Testis (tissue), 2 donors: ENCODE measurements at regions not wholly inside any gene's neighbourhood (a gene's known extent, or its start where the extent isn't known, plus 50 kb on each side); places are given as distances from the start of the nearest gene placed in this dataset.

Source experiments
- DNase-seq: peaks from one replicate; pipeline ENCODE4 v3.0.0-alpha.2; 2019
- H3K27ac ChIP-seq, 2 donors: fragments of 200-600 bp; sonication (generic); one replicate each; pipeline ENCODE4 v1.5.1; 2019
- H3K27me3 ChIP-seq: fragments of 200-600 bp; sonication (generic); one replicate; pipeline ENCODE4 v1.5.1; 2019
- H3K36me3 ChIP-seq: fragments of 200-600 bp; sonication (generic); one replicate; pipeline ENCODE4 v1.5.1; 2017; ENCODE audit warnings: low read depth; ENCODE audit errors: missing control alignments
- H3K4me1 ChIP-seq: fragments of 200-600 bp; sonication (generic); one replicate; pipeline ENCODE4 v1.5.1; 2019
- H3K4me3 ChIP-seq, 2 donors: fragments of 200-600 bp; sonication (generic); one replicate each; pipeline ENCODE4 v1.5.1; 2017 to 2019
- H3K9me3 ChIP-seq: fragments of 200-600 bp; sonication (generic); one replicate; pipeline ENCODE4 v1.5.1; 2017
- CTCF ChIP-seq, 3 experiments: fragments of 450-650 bp in 2 of 3; fragments of 200-600 bp in 1 of 3; sonication (generic) in 1 of 3; IDR thresholded peaks; one replicate each; pipeline ENCODE4 v1.5.1; 2016 to 2019; ENCODE audit warnings: antibody characterized with exemption in 3 of 3, mild to moderate bottlenecking in 2 of 3, moderate library complexity in 1 of 3
- POLR2A ChIP-seq: fragments of 450-650 bp; IDR thresholded peaks from one replicate; pipeline ENCODE4 v1.6.1; 2017; ENCODE audit warnings: antibody characterized with exemption, mild to moderate bottlenecking, moderate library complexity
- WGBS, 2 donors: methylation state at CpG; one replicate each; pipeline ENCODE4 v1.1.5; 2018; 5-methylcytosine and 5-hydroxymethylcytosine counted together
- intact Hi-C: fragments of 100-400 bp; cut with DNase I; formaldehyde crosslinking; loops from one replicate; pipeline ENCODE4 v1.15.1; 2023; ENCODE audit warnings: low total_unique reads

- WGBS, 2 donors = 73 to 83% methylated on average over 10 to 11 of the region's 11 CpGs
These were observed 225.3 kb upstream of the B3GAT1 start for GRCh38 chr11:134637091-134638015.

GRCh38 chr11:134636071-134636470 is 224.0 kb upstream of the B3GAT1 start:
- whole genome bisulfite sequencing, 2 donors = 80 to 82% methylated on average over 12 of the region's 12 CpGs
- Histone ChIP-seq H3K36me3 (no peaks in the 10 kb centered on the region), H3K27ac (no peak overlapping the region), H3K9me3 (no peaks in the 10 kb centered on the region), H3K27me3 (no peaks in the 10 kb centered on the region), H3K4me3 (no peak overlapping the region), H3K4me1 (no peaks in the 10 kb centered on the region)
- intact Hi-C loops = no loop called here
- TF ChIP-seq POLR2A (no peak), CTCF (IDR thresholded peaks at IDR 0.05) (no peak)
- DNase-seq = no peak

More at GRCh38 chr11:134637091-134638015, 225.3 kb upstream of the B3GAT1 start:
- no peak overlapping the region for H3K27ac ChIP-seq
- H3K27me3 ChIP-seq = no peaks in the 10 kb centered on the region
- no peaks in the 10 kb centered on the region for H3K36me3 ChIP-seq
- intact Hi-C loops = no loop called here
- TF ChIP-seq CTCF (IDR thresholded peaks at IDR 0.05) = no peak
- no peak for TF ChIP-seq POLR2A
- no peak overlapping the region for H3K4me3 ChIP-seq
- DNase-seq = no peak
- H3K4me1 ChIP-seq = no peaks in the 10 kb centered on the region
- H3K9me3 ChIP-seq = no peaks in the 10 kb centered on the region

GRCh38 chr11:134634897-134635831 is 223.1 kb upstream of the B3GAT1 start:
- no peak for DNase-seq
- no peaks in the 10 kb centered on the region for H3K36me3 ChIP-seq
- 67 to 69% methylated on average over 21 to 22 of the region's 22 CpGs for WGBS, 2 donors
- no peaks in the 10 kb centered on the region for H3K9me3 ChIP-seq
- TF ChIP-seq CTCF (IDR thresholded peaks at IDR 0.05) = no peak
- TF ChIP-seq POLR2A = no peak
- H3K27ac ChIP-seq = no peak overlapping the region
- intact Hi-C loops = no loop called here
- H3K4me1 ChIP-seq = no peaks in the 10 kb centered on the region
- no peak overlapping the region for H3K4me3 ChIP-seq
- H3K27me3 ChIP-seq = no peaks in the 10 kb centered on the region

- 86 to 89% methylated on average over 2 to 6 of the region's 6 CpGs for WGBS, 2 donors
- H3K4me1 ChIP-seq = no peaks in the 10 kb centered on the region
- TF ChIP-seq CTCF (IDR thresholded peaks at IDR 0.05) (no peak), POLR2A (no peak)
- no peak overlapping the region for H3K4me3 ChIP-seq
- H3K9me3 ChIP-seq = no peaks in the 10 kb centered on the region
- H3K27ac ChIP-seq = no peak overlapping the region
- DNase-seq = no peak
- intact Hi-C loops = no loop called here
- H3K27me3 ChIP-seq = no peaks in the 10 kb centered on the region
- no peaks in the 10 kb centered on the region for H3K36me3 ChIP-seq
These were observed 221.2 kb upstream of the B3GAT1 start for GRCh38 chr11:134633276-134633675.
